DOHH2 (cell line): ENCODE measurements at regions not wholly inside any gene's neighbourhood (a gene's known extent, or its start where the extent isn't known, plus 50 kb on each side); places are given as distances from the start of the nearest gene placed in this dataset.

Source experiments
- H3F3A ChIP-seq: fragments of 200-600 bp; sonication (generic), shearing (Covaris generic); 2 replicates; pipeline ENCODE4 v1.6.0; 2016; ENCODE audit warnings: antibody characterized with exemption, mild to moderate bottlenecking; ENCODE audit not compliant: control insufficient read depth, insufficient read depth
- H3K27ac ChIP-seq: fragments of 200-600 bp; sonication (generic); 2 replicates; pipeline ENCODE4 v1.5.1; 2014; ENCODE audit warnings: low read depth, mild to moderate bottlenecking, low read length, moderate library complexity
- H3K27me3 ChIP-seq: fragments of 200-600 bp; sonication (generic); 2 replicates; pipeline ENCODE4 v1.6.1; 2014; ENCODE audit warnings: mild to moderate bottlenecking, low read length, mixed read lengths; ENCODE audit not compliant: control insufficient read depth
- H3K36me3 ChIP-seq: fragments of 200-600 bp; sonication (generic); 2 replicates; pipeline ENCODE4 v1.6.1; 2014; ENCODE audit warnings: mild to moderate bottlenecking, low read length, moderate library complexity, mixed read lengths; ENCODE audit not compliant: control insufficient read depth
- H3K4me1 ChIP-seq: fragments of 200-600 bp; sonication (generic); 2 replicates; pipeline ENCODE4 v1.6.1; 2014; ENCODE audit warnings: mild to moderate bottlenecking, low read length, mixed read lengths; ENCODE audit not compliant: control insufficient read depth
- H3K4me2 ChIP-seq: fragments of 200-600 bp; sonication (generic); 2 replicates; pipeline ENCODE4 v1.6.0; 2014; ENCODE audit warnings: mild to moderate bottlenecking, low read length, moderate library complexity
- H3K4me3 ChIP-seq: fragments of 200-600 bp; sonication (generic); 2 replicates; pipeline ENCODE4 v1.5.1; 2014; ENCODE audit warnings: mild to moderate bottlenecking, low read length, mixed read lengths
- H3K79me2 ChIP-seq: fragments of 200-600 bp; sonication (generic); 2 replicates; pipeline ENCODE4 v1.6.1; 2014; ENCODE audit warnings: mild to moderate bottlenecking, low read length, mixed read lengths; ENCODE audit not compliant: control insufficient read depth
- H3K9me2 ChIP-seq: fragments of 200-600 bp; sonication (generic); replicated peaks from 2 replicates; pipeline ENCODE4 v1.6.1; 2014; ENCODE audit warnings: mild to moderate bottlenecking, low read length, mixed read lengths; ENCODE audit not compliant: control insufficient read depth
- H3K9me3 ChIP-seq: fragments of 200-600 bp; sonication (generic); 2 replicates; pipeline ENCODE4 v1.6.1; 2014; ENCODE audit warnings: antibody characterized with exemption, low read length, mixed read lengths; ENCODE audit not compliant: control insufficient read depth, insufficient read depth
- H4K20me1 ChIP-seq: fragments of 200-600 bp; sonication (generic); 2 replicates; pipeline ENCODE4 v1.6.0; 2014; ENCODE audit warnings: low read depth, mild to moderate bottlenecking, antibody characterized with exemption, low read length, moderate library complexity; ENCODE audit not compliant: control insufficient read depth, insufficient read depth
- EZH2phosphoT487 ChIP-seq: fragments of 200-600 bp; sonication (generic); IDR thresholded peaks from 2 replicates; pipeline ENCODE4 v1.6.1; 2017; ENCODE audit warnings: borderline replicate concordance, mild to moderate bottlenecking, antibody characterized with exemption, low read length, moderate library complexity, mixed read lengths
- TF ChIP-seq, protein P1 (sequence below): fragments of 200-600 bp; sonication (generic); IDR thresholded peaks from one replicate; pipeline ENCODE4 v1.5.1; 2014; ENCODE audit warnings: antibody characterized with exemption, mild to moderate bottlenecking, low read depth, low read length; ENCODE audit not compliant: poor library complexity, severe bottlenecking

DNA sequence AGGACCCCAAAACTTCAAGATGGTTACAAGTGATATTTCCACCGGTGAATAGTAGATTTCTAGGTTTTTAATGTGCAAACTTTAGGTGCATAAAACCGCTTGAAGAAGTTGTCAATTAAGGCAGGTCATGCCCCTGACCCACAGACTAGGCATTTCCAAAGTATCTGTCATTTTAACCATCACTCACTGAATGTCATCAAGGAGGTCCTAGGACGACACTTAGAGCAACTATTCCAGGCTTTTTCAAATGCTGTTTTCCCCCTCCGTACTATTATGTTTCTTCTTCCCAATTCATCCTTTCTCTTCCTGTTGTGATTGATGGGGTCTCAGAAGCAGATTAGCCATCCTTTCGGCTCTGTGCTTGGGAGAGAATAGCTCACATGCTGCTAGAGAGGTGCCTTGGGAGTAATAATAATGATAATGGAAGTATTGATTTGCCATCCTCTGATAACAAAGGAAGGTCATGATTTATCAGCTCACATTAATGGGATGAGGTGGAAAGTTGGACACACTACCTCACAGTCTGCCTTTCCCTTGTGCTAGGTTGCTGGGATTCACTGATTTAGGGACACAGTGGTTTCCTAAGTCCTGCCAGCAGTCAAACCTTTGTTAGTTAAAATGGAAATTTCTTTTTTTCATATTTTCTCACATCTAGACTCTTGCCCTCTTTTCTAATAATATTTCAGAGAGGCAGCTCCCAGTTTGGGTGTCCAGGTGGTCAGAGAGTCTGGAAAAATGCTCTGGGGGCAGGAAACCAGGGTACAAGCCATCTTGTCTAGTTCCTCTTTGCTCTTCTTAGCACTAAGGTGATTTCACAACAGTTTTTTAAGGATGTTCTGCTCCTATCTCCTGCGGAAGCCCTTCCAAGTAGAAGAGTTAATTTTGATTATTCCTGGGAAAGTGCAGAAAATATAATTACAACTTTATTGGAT, 67.0 kb downstream of the PTTG1 start:
- Histone ChIP-seq H4K20me1 (no peaks in the 10 kb centered on the region), H3K9me2 (no peaks in the 10 kb centered on the region), H3K27ac (no peak overlapping the region), H3K27me3 (no peaks in the 10 kb centered on the region), H3K4me3 (no peak overlapping the region), H3K9me3 (no peaks in the 10 kb centered on the region), H3K79me2 (no peaks in the 10 kb centered on the region; the same call in 1 of the 2 replicates), H3F3A (0 out of 2 replicates have a peak, but pooled peaks cover 2% of the 10 kb centered on the region), H3K4me2 (no peak overlapping the region), H3K36me3 (peaks cover 40% of the 10 kb centered on the region), H3K4me1 (no peaks in the 10 kb centered on the region)
- no peak for TF ChIP-seq EZH2phosphoT487
- TF ChIP-seq, protein P1, sequence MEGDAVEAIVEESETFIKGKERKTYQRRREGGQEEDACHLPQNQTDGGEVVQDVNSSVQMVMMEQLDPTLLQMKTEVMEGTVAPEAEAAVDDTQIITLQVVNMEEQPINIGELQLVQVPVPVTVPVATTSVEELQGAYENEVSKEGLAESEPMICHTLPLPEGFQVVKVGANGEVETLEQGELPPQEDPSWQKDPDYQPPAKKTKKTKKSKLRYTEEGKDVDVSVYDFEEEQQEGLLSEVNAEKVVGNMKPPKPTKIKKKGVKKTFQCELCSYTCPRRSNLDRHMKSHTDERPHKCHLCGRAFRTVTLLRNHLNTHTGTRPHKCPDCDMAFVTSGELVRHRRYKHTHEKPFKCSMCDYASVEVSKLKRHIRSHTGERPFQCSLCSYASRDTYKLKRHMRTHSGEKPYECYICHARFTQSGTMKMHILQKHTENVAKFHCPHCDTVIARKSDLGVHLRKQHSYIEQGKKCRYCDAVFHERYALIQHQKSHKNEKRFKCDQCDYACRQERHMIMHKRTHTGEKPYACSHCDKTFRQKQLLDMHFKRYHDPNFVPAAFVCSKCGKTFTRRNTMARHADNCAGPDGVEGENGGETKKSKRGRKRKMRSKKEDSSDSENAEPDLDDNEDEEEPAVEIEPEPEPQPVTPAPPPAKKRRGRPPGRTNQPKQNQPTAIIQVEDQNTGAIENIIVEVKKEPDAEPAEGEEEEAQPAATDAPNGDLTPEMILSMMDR = no peak

DNA sequence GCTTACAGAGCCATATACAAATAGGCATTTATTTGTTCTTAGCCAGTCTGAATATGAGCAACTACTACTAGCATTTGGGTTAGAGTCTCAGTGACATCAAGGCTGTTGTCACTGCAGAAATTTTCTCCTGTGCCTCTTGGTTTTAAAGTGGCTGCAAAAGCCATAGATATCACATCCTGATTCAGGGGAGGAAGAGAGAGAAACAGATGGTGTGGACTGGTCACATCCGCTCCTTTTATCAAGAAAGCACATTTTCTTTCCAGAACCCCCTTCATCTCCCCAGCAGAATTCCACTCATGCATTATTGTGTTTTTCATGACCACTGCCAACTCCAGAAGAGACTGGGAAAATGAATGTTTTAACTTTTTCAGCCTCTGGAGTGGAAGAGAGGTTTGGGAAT, 69.8 kb downstream of the PTTG1 start:
- no peak overlapping the region for H3K4me3 ChIP-seq
- no peaks in the 10 kb centered on the region for H3K9me2 ChIP-seq
- no peaks in the 10 kb centered on the region for H3K79me2 ChIP-seq
- no peak for TF ChIP-seq EZH2phosphoT487
- TF ChIP-seq, protein P1 = no peak
- H4K20me1 ChIP-seq = no peaks in the 10 kb centered on the region
- no peaks in the 10 kb centered on the region for H3K27me3 ChIP-seq
- no peak overlapping the region for H3K27ac ChIP-seq
- 0 out of 2 replicates have a peak, but pooled peaks cover 2% of the 10 kb centered on the region for H3F3A ChIP-seq
- no peaks in the 10 kb centered on the region for H3K9me3 ChIP-seq
- H3K36me3 ChIP-seq = peaks cover 16% of the 10 kb centered on the region
- no peaks in the 10 kb centered on the region for H3K4me1 ChIP-seq
- no peak overlapping the region for H3K4me2 ChIP-seq

DNA sequence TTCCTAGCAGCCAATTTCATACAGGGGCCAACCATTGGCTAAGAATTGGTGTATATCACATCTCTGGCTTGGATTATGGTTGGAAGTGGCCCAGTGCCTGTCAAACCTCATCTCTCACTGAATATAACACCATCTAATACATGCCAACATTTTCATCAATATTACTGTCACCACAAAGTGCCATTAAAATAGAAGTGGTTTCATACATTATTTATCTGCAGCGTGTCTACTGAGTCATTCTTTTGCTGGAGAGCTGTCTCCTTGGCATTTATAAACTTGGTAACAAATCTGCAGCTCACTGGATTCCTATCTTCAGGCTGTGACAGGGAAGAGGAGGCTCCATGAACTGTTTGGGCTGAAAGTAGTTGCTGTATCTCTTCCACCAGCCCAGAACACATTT, 70.9 kb downstream of the PTTG1 start:
- Histone ChIP-seq H3K79me2 (no peaks in the 10 kb centered on the region), H3K27ac (no peak overlapping the region), H3K4me3 (no peak overlapping the region), H4K20me1 (no peaks in the 10 kb centered on the region), H3K9me2 (no peaks in the 10 kb centered on the region), H3K4me1 (no peaks in the 10 kb centered on the region), H3K4me2 (no peak overlapping the region), H3F3A (0 out of 2 replicates have a peak, but pooled peaks cover 2% of the 10 kb centered on the region), H3K9me3 (no peaks in the 10 kb centered on the region), H3K36me3 (peaks cover 7% of the 10 kb centered on the region; the same call in 1 of the 2 replicates), H3K27me3 (no peaks in the 10 kb centered on the region)
- TF ChIP-seq, protein P1 = no peak
- no peak for TF ChIP-seq EZH2phosphoT487
